IPS DF 19.7 (cell line): ENCODE measurements at regions not wholly inside any gene's neighbourhood (a gene's known extent, or its start where the extent isn't known, plus 50 kb on each side); places are given as distances from the start of the nearest gene placed in this dataset.
"Not testable (repeated sequence)": the region's sequence is repeated elsewhere in the genome, so short reads cannot be mapped to it uniquely, and the experiment has no call there.

Experiments
- DNase-seq: peaks from one replicate; pipeline ENCODE4 v3.0.0-alpha.2; 2013; ENCODE audit warnings: low read depth, low spot score

- no peak for DNase-seq
Observed at GRCh38 chr4:63302078-63302477, 1107.2 kb downstream of the TECRL start.

GRCh38 chr4:63296773-63297172, 1112.5 kb downstream of the TECRL start:
- DNase-seq = no peak

GRCh38 chr4:63275491-63275890, 1133.8 kb downstream of the TECRL start:
- no peak for DNase-seq

GRCh38 chr4:63269156-63269555, 1140.1 kb downstream of the TECRL start:
- no peak for DNase-seq

- no peak for DNase-seq
Observed at GRCh38 chr4:63233671-63234070, 1175.6 kb downstream of the TECRL start.

GRCh38 chr4:63232058-63232457, 1177.2 kb downstream of the TECRL start:
- no peak for DNase-seq

- no peak for DNase-seq
Observed at GRCh38 chr4:63226229-63226628, 1183.0 kb downstream of the TECRL start.

GRCh38 chr4:63222466-63222865, 1186.8 kb downstream of the TECRL start:
- DNase-seq = no peak

GRCh38 chr4:63221477-63221876, 1187.8 kb downstream of the TECRL start:
- no peak for DNase-seq

- no peak for DNase-seq
Observed at GRCh38 chr4:63218856-63219255, 1190.4 kb downstream of the TECRL start.

GRCh38 chr4:63214076-63214475, 1195.2 kb downstream of the TECRL start:
- no peak for DNase-seq

- no peak for DNase-seq
Observed at GRCh38 chr4:63211776-63212479, 1197.3 kb downstream of the TECRL start.

- no peak for DNase-seq
Observed at GRCh38 chr4:63211375-63211774, 1197.9 kb downstream of the TECRL start.

- DNase-seq = not testable (repeated sequence)
Observed at GRCh38 chr4:63193029-63193428, 1216.2 kb downstream of the TECRL start.

- DNase-seq = no peak
Observed at GRCh38 chr4:63171341-63171740, 1237.9 kb downstream of the TECRL start.

GRCh38 chr4:63170923-63171322, 1238.3 kb downstream of the TECRL start:
- no peak for DNase-seq

- DNase-seq = no peak
Observed at GRCh38 chr4:63169836-63170235, 1239.4 kb downstream of the TECRL start.

- DNase-seq = no peak
Observed at GRCh38 chr4:63155561-63155960, 1253.7 kb downstream of the TECRL start.

- DNase-seq = no peak
Observed at GRCh38 chr4:63123441-63123840, 1285.8 kb downstream of the TECRL start.

GRCh38 chr4:63122955-63123354, 1286.3 kb downstream of the TECRL start:
- no peak for DNase-seq

- DNase-seq = no peak
Observed at GRCh38 chr4:63106600-63106999, 1302.7 kb downstream of the TECRL start.

- DNase-seq = no peak
Observed at GRCh38 chr4:63105839-63106238, 1303.4 kb downstream of the TECRL start.

- DNase-seq = no peak
Observed at GRCh38 chr4:63090641-63091040, 1318.6 kb downstream of the TECRL start.

- DNase-seq = no peak
Observed at GRCh38 chr4:63085091-63085490, 1324.2 kb downstream of the TECRL start.
